Neural crest cell (in vitro differentiated cells): ENCODE measurements at regions not wholly inside any gene's neighbourhood (a gene's known extent, or its start where the extent isn't known, plus 50 kb on each side); places are given as distances from the start of the nearest gene placed in this dataset.

Experiments used
- DNase-seq: peaks from one replicate; pipeline ENCODE4 v3.0.0; 2021; ENCODE audit warnings: low read depth, mixed read lengths, low spot score
- H3K27ac Mint-ChIP-seq: one replicate; pipeline ENCODE4 v1.8.0; 2021; ENCODE audit warnings: mild to moderate bottlenecking, mixed read lengths; ENCODE audit not compliant: unreplicated experiment
- H3K27me3 Mint-ChIP-seq: 2 replicates; pipeline ENCODE4 v1.8.0; 2021; ENCODE audit warnings: low read depth, mild to moderate bottlenecking, mixed read lengths
- H3K36me3 Mint-ChIP-seq: 2 replicates; pipeline ENCODE4 v1.8.0; 2021; ENCODE audit warnings: low read depth, mild to moderate bottlenecking, mixed read lengths
- H3K4me1 Mint-ChIP-seq: 2 replicates; pipeline ENCODE4 v1.8.0; 2021; ENCODE audit warnings: mixed read lengths
- H3K4me3 Mint-ChIP-seq: one replicate; pipeline ENCODE4 v1.8.0; 2021; ENCODE audit warnings: mild to moderate bottlenecking, mixed read lengths
- H3K9me3 Mint-ChIP-seq: 2 replicates; pipeline ENCODE4 v1.8.0; 2021; ENCODE audit warnings: mixed read lengths
- CTCF ChIP-seq: fragments of 200-600 bp; sonication (generic); conservative IDR thresholded peaks from 2 replicates; pipeline ENCODE4 v1.5.0; 2021; ENCODE audit warnings: antibody characterized with exemption, mild to moderate bottlenecking

GRCh38 chr16:14365200-14365851 lies 264.7 kb downstream of the PARN start:
- Mint-ChIP-seq H3K4me1 (peaks cover 8% of the 10 kb centered on the region), H3K27ac (no peak overlapping the region), H3K27me3 (no peaks in the 10 kb centered on the region), H3K4me3 (no peak overlapping the region), H3K9me3 (no peaks in the 10 kb centered on the region), H3K36me3 (no peaks in the 10 kb centered on the region)
- no peak for DNase-seq
- no peak for TF ChIP-seq CTCF

GRCh38 chr16:14364386-14365199 lies 265.5 kb downstream of the PARN start:
- no peaks in the 10 kb centered on the region for H3K9me3 Mint-ChIP-seq
- H3K4me1 Mint-ChIP-seq: peaks cover 8% of the 10 kb centered on the region
- no peak for TF ChIP-seq CTCF
- no peaks in the 10 kb centered on the region for H3K36me3 Mint-ChIP-seq
- no peak overlapping the region for H3K27ac Mint-ChIP-seq
- no peaks in the 10 kb centered on the region for H3K27me3 Mint-ChIP-seq
- DNase-seq: no peak
- H3K4me3 Mint-ChIP-seq: no peak overlapping the region

GRCh38 chr16:14364112-14364385 lies 266.0 kb downstream of the PARN start:
- Mint-ChIP-seq H3K9me3 (no peaks in the 10 kb centered on the region), H3K4me3 (no peak overlapping the region), H3K27ac (no peak overlapping the region), H3K36me3 (no peaks in the 10 kb centered on the region), H3K4me1 (peaks cover 8% of the 10 kb centered on the region), H3K27me3 (no peaks in the 10 kb centered on the region)
- DNase-seq: no peak
- TF ChIP-seq CTCF: no peak

- H3K36me3 Mint-ChIP-seq: no peaks in the 10 kb centered on the region
- H3K4me1 Mint-ChIP-seq: peaks cover 8% of the 10 kb centered on the region
- peak overlapping the region; percentile 43 for H3K27ac Mint-ChIP-seq
- TF ChIP-seq CTCF: no peak
- no peak for DNase-seq
- peaks cover 2% of the 10 kb centered on the region for H3K27me3 Mint-ChIP-seq
- H3K4me3 Mint-ChIP-seq: no peak overlapping the region
- no peaks in the 10 kb centered on the region for H3K9me3 Mint-ChIP-seq
These were observed 267.2 kb downstream of the PARN start for GRCh38 chr16:14362774-14363371.

GRCh38 chr16:14360326-14361037 lies 269.6 kb downstream of the PARN start:
- Mint-ChIP-seq H3K27me3 (peaks cover 2% of the 10 kb centered on the region), H3K4me1 (peaks cover 8% of the 10 kb centered on the region), H3K36me3 (no peaks in the 10 kb centered on the region), H3K9me3 (no peaks in the 10 kb centered on the region), H3K27ac (no peak overlapping the region), H3K4me3 (no peak overlapping the region)
- no peak for DNase-seq
- TF ChIP-seq CTCF: no peak
